COLO668 (cell line): ENCODE measurements at regions not wholly inside any gene's neighbourhood (a gene's known extent, or its start where the extent isn't known, plus 50 kb on each side); places are given as distances from the start of the nearest gene placed in this dataset.

Source experiments
- DNase-seq: peaks from one replicate; lab custom pipeline; 2025; ENCODE audit not compliant: unreplicated experiment; lab: John Stamatoyannopoulos, UW

GRCh38 chr7:25864511-25864910 is 287.5 kb upstream of the NFE2L3 start:
- DNase-seq, result no peak

- DNase-seq, result no peak
These were observed 286.9 kb upstream of the NFE2L3 start for GRCh38 chr7:25864943-25865751.

- no peak for DNase-seq
These were observed 283.5 kb upstream of the NFE2L3 start for GRCh38 chr7:25868509-25868908.

- DNase-seq, result no peak
These were observed 281.4 kb upstream of the NFE2L3 start for GRCh38 chr7:25870574-25870973.

- no peak for DNase-seq
These were observed 275.9 kb upstream of the NFE2L3 start for GRCh38 chr7:25876092-25876491.

- DNase-seq, result no peak
These were observed 273.9 kb upstream of the NFE2L3 start for GRCh38 chr7:25877802-25878789.

- DNase-seq, result no peak
These were observed 272.2 kb upstream of the NFE2L3 start for GRCh38 chr7:25879799-25880198.

GRCh38 chr7:25881317-25882037 is 270.5 kb upstream of the NFE2L3 start:
- DNase-seq, result no peak

- no peak for DNase-seq
These were observed 269.7 kb upstream of the NFE2L3 start for GRCh38 chr7:25882151-25882773.

- DNase-seq, result no peak
These were observed 267.7 kb upstream of the NFE2L3 start for GRCh38 chr7:25884265-25884828.

- no peak for DNase-seq
These were observed 266.9 kb upstream of the NFE2L3 start for GRCh38 chr7:25885057-25885576.

GRCh38 chr7:25886387-25887240 is 265.4 kb upstream of the NFE2L3 start:
- no peak for DNase-seq

GRCh38 chr7:25887266-25887665 is 264.7 kb upstream of the NFE2L3 start:
- no peak for DNase-seq

GRCh38 chr7:25887795-25888559 is 264.0 kb upstream of the NFE2L3 start:
- DNase-seq, result no peak

- DNase-seq, result no peak
These were observed 262.2 kb upstream of the NFE2L3 start for GRCh38 chr7:25889765-25890164.

- DNase-seq, result no peak
These were observed 260.4 kb upstream of the NFE2L3 start for GRCh38 chr7:25891591-25891990.

- DNase-seq, result no peak
These were observed 258.6 kb upstream of the NFE2L3 start for GRCh38 chr7:25893436-25893835.
